CD4-positive, CD25-positive, alpha-beta regulatory T cell (primary cell): ENCODE measurements at regions not wholly inside any gene's neighbourhood (a gene's known extent, or its start where the extent isn't known, plus 50 kb on each side); places are given as distances from the start of the nearest gene placed in this dataset.

Source experiments
- ATAC-seq, 2 donors: fragments of 150-1000 bp; cut with Tn5 transposase; one replicate each; pipeline ENCODE4 v1.10.0; 2021; ENCODE audit warnings: low read depth in 2 of 2, moderate number of reproducible peaks in 2 of 2, moderate library complexity in 1 of 2
- DNase-seq, 3 donors: peaks; one replicate each; pipeline versions ENCODE4 v3.0.0 to v3.0.0-alpha.2; 2012 to 2022; ENCODE audit warnings: mixed read lengths in 1 of 3
- H3K27ac ChIP-seq: one replicate; pipeline ENCODE4 v1.7.0; 2013; ENCODE audit warnings: mild to moderate bottlenecking, low read length; ENCODE audit not compliant: insufficient read depth, poor library complexity, severe bottlenecking
- H3K27me3 ChIP-seq: one replicate; pipeline ENCODE4 v1.7.0; 2013; ENCODE audit warnings: low read length; ENCODE audit not compliant: control insufficient read depth, insufficient read depth
- H3K36me3 ChIP-seq: one replicate; pipeline ENCODE4 v1.7.0; 2013; ENCODE audit warnings: mild to moderate bottlenecking, low read length, moderate library complexity; ENCODE audit not compliant: control insufficient read depth, insufficient read depth
- H3K4me1 ChIP-seq: 2 replicates; pipeline ENCODE4 v1.7.0; 2013; ENCODE audit warnings: mild to moderate bottlenecking, low read length; ENCODE audit not compliant: insufficient read depth, control insufficient read depth, poor library complexity, severe bottlenecking
- H3K4me3 ChIP-seq: one replicate; pipeline ENCODE4 v1.7.0; 2013; ENCODE audit warnings: low read depth, mild to moderate bottlenecking, low read length, moderate library complexity
- H3K9me3 ChIP-seq, 2 experiments: 1 replicate in 1 of 2; 2 replicates in 1 of 2; pipeline ENCODE4 v1.7.0; 2013; ENCODE audit warnings: low read length in 2 of 2, mild to moderate bottlenecking in 1 of 2, moderate library complexity in 1 of 2; ENCODE audit not compliant: control insufficient read depth in 2 of 2
- H3K27ac Mint-ChIP-seq, 3 donors: one replicate each; pipeline ENCODE4 v1.8.0; 2020 to 2022; ENCODE audit warnings: mild to moderate bottlenecking in 3 of 3, mixed read lengths in 3 of 3, moderate library complexity in 2 of 3
- H3K27me3 Mint-ChIP-seq: one replicate; pipeline ENCODE4 v1.8.0; 2022; ENCODE audit warnings: mild to moderate bottlenecking, mixed read lengths
- H3K36me3 Mint-ChIP-seq: one replicate; pipeline ENCODE4 v1.8.0; 2020; ENCODE audit warnings: mixed read lengths
- H3K4me1 Mint-ChIP-seq, 4 donors: one replicate each; pipeline ENCODE4 v1.8.0; 2020 to 2022; ENCODE audit warnings: mixed read lengths in 4 of 4, mild to moderate bottlenecking in 1 of 4
- H3K4me3 Mint-ChIP-seq, 4 donors: one replicate each; pipeline ENCODE4 v1.8.0; 2020 to 2022; ENCODE audit warnings: mild to moderate bottlenecking in 4 of 4, mixed read lengths in 4 of 4, moderate library complexity in 3 of 4
- H3K9me3 Mint-ChIP-seq, 7 donors: one replicate each; pipeline ENCODE4 v1.8.0; 2020 to 2022; ENCODE audit warnings: mixed read lengths in 7 of 7, mild to moderate bottlenecking in 3 of 7, moderate library complexity in 2 of 7

DNA sequence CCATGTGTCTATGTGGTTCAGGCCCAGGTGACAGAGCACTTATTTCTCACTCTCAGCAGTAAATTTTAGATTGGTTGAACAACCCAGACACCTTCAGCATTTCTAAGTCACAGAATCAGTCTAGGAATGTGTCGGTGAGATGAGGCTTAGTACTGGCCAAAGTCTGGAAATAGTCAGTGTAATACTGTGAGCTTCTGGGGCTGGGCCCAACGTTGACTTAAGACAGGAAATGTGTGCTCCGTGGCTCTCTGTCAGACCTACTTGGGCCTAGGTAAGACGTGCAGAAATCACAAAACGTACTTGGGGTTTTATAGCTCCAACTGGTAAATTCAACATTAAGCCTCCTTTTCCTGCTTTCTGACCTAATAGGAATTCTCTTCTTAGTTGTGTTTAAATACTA is 160.3 kb upstream of the COL3A1 start:
- H3K4me1 ChIP-seq: no peaks in the 10 kb centered on the region
- H3K4me3 ChIP-seq: no peak overlapping the region
- Mint-ChIP-seq H3K27me3 (no peaks in the 10 kb centered on the region), H3K36me3 (no peaks in the 10 kb centered on the region), H3K4me1 (no peaks in the 10 kb centered on the region), H3K27ac (no peak overlapping the region), H3K9me3 (peaks cover 0 to 4% (median 0%) of the 10 kb centered on the region in 7 donors), H3K4me3 (no peak overlapping the region)
- ATAC-seq (no peak), DNase-seq (no peak)
- no peaks in the 10 kb centered on the region for H3K36me3 ChIP-seq
- H3K27me3 ChIP-seq: no peaks in the 10 kb centered on the region
- H3K9me3 ChIP-seq: no peaks in the 10 kb centered on the region
- H3K27ac ChIP-seq: no peak overlapping the region

DNA sequence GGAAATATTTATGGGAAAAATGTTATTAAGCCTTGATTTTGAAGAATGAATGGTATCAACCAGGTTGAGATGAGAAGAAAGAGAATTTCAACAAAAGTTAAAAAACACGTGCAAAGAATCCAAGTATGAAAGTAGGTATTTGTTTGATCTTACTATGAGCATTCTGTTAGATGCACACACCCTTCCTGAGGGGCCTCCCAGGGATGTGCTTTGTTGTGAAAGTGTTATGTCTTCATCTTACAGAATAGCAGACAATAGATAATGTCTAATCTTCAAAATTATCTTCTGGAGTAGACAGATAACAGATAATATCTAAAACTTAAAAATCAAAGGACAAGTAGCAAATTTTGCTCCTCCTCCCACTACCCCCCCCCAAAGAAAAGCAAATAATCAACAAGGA is 155.2 kb upstream of the COL3A1 start:
- H3K4me1 Mint-ChIP-seq: no peaks in the 10 kb centered on the region
- Histone ChIP-seq H3K27me3 (no peaks in the 10 kb centered on the region), H3K27ac (no peak overlapping the region), H3K4me3 (no peak overlapping the region), H3K4me1 (no peaks in the 10 kb centered on the region), H3K9me3 (no peaks in the 10 kb centered on the region), H3K36me3 (no peaks in the 10 kb centered on the region)
- H3K36me3 Mint-ChIP-seq: no peaks in the 10 kb centered on the region
- DNase-seq (no peak), ATAC-seq (no peak)
- H3K27me3 Mint-ChIP-seq: no peaks in the 10 kb centered on the region
- H3K4me3 Mint-ChIP-seq: no peak overlapping the region
- no peak overlapping the region for H3K27ac Mint-ChIP-seq
- peaks cover 0 to 12% (median 4%) of the 10 kb centered on the region in 7 donors for H3K9me3 Mint-ChIP-seq

DNA sequence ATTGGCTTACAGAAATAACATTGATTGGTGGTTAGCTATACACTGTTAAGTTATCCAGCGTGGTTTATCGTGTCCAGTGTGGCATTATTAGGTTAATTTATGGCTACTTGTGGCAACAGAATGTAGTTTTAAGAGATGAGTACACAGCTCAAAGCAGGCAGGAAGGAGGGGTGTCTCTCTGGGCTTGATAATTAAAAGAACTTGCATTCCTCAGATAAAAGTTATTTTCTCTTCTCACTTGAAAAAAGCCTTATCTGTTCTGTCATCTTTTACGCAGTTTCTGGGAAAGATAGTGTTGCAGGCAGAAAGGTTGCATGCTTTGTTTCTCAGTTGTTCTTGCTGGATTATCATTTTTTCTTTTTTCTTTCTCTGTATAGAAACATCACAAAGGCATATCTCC is 154.4 kb upstream of the COL3A1 start:
- Histone ChIP-seq H3K27ac (no peak overlapping the region), H3K9me3 (no peaks in the 10 kb centered on the region), H3K36me3 (no peaks in the 10 kb centered on the region), H3K4me3 (no peak overlapping the region), H3K4me1 (no peaks in the 10 kb centered on the region), H3K27me3 (no peaks in the 10 kb centered on the region)
- Mint-ChIP-seq H3K4me1 (no peaks in the 10 kb centered on the region), H3K27ac (no peak overlapping the region), H3K4me3 (no peak overlapping the region), H3K36me3 (no peaks in the 10 kb centered on the region), H3K9me3 (peaks cover 0 to 12% (median 4%) of the 10 kb centered on the region in 7 donors), H3K27me3 (no peaks in the 10 kb centered on the region)
- DNase-seq (no peak), ATAC-seq (no peak)

DNA sequence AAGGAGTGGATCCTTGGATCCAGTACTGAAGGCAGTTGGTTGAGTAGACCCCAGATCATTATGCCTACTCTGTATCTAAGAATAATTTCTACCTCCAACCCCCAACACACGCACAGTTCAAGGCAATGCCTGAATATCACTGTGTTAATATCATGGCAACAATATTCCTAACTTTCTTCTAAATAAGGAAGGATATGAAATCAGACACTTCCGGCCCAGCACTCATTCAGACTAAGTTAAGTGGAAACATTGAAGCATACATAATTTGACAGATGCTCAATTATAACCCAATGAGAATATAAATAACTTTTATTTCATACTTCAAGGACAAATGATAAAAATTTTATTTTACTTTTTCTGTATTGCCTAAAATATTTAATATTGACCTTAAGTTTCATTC is 153.6 kb upstream of the COL3A1 start:
- Mint-ChIP-seq H3K27ac (no peak overlapping the region), H3K4me3 (no peak overlapping the region), H3K9me3 (peaks cover 0 to 12% (median 4%) of the 10 kb centered on the region in 7 donors), H3K4me1 (no peaks in the 10 kb centered on the region), H3K27me3 (no peaks in the 10 kb centered on the region), H3K36me3 (no peaks in the 10 kb centered on the region)
- Histone ChIP-seq H3K9me3 (no peaks in the 10 kb centered on the region), H3K4me1 (no peaks in the 10 kb centered on the region), H3K27me3 (no peaks in the 10 kb centered on the region), H3K27ac (no peak overlapping the region), H3K36me3 (no peaks in the 10 kb centered on the region), H3K4me3 (no peak overlapping the region)
- no peak for DNase-seq
- no peak for ATAC-seq

DNA sequence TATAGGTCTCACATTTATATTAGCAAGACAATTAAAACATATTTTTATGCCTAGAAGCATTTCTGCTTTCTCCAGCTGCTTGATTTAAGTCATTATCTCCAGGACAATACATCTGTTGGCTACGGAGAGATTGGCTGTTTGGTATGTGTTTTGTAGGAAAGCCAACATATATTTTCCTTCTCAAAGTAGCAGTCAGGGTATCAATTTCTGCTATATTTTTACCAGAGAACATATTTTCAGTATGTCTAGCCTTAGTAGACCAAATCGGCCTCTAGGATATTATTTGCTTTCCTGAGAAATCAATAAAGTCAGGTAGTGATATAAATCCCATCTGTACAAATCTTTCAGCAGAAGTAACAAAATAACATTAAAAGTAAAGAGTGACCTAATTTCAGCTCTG is 150.0 kb upstream of the COL3A1 start:
- Histone ChIP-seq H3K9me3 (no peaks in the 10 kb centered on the region), H3K27ac (no peak overlapping the region), H3K4me1 (no peaks in the 10 kb centered on the region), H3K27me3 (no peaks in the 10 kb centered on the region), H3K4me3 (no peak overlapping the region), H3K36me3 (no peaks in the 10 kb centered on the region)
- no peak for ATAC-seq
- DNase-seq: no peak
- no peak overlapping the region for H3K27ac Mint-ChIP-seq
- H3K36me3 Mint-ChIP-seq: no peaks in the 10 kb centered on the region
- H3K9me3 Mint-ChIP-seq: peaks cover 0 to 12% (median 1%) of the 10 kb centered on the region in 7 donors
- H3K4me3 Mint-ChIP-seq: no peak overlapping the region
- H3K4me1 Mint-ChIP-seq: no peaks in the 10 kb centered on the region
- no peaks in the 10 kb centered on the region for H3K27me3 Mint-ChIP-seq

DNA sequence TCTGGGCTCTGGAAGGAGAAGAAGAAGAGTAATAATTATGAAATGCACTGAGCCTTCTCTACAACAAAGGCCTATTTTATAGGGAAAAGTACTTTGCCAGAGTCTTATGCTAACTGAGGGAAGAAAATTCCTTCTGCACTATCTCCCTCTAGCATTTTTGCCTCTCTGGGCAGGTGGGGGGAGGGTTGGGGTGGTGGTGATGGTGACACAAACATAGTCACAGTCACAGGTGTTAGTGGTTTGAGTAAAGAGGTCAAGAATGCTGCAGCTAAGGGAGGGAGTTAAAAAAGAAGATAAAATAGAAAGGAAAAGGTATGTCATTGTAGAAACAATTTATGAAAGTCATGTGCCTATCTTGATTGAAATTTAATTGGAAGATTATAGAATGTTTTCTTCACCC is 140.8 kb upstream of the COL3A1 start:
- Histone ChIP-seq H3K4me1 (no peaks in the 10 kb centered on the region), H3K4me3 (no peak overlapping the region), H3K9me3 (peaks cover 2 to 5% of the 10 kb centered on the region in 2 experiments), H3K27ac (no peak overlapping the region), H3K27me3 (no peaks in the 10 kb centered on the region), H3K36me3 (no peaks in the 10 kb centered on the region)
- no peaks in the 10 kb centered on the region for H3K36me3 Mint-ChIP-seq
- no peaks in the 10 kb centered on the region for H3K27me3 Mint-ChIP-seq
- DNase-seq (no peak), ATAC-seq (no peak)
- H3K27ac Mint-ChIP-seq: no peak overlapping the region
- peaks cover 0 to 2% (median 0%) of the 10 kb centered on the region in 4 donors for H3K4me1 Mint-ChIP-seq
- H3K9me3 Mint-ChIP-seq: peaks cover 0 to 19% (median 7%) of the 10 kb centered on the region in 7 donors
- H3K4me3 Mint-ChIP-seq: no peak overlapping the region

DNA sequence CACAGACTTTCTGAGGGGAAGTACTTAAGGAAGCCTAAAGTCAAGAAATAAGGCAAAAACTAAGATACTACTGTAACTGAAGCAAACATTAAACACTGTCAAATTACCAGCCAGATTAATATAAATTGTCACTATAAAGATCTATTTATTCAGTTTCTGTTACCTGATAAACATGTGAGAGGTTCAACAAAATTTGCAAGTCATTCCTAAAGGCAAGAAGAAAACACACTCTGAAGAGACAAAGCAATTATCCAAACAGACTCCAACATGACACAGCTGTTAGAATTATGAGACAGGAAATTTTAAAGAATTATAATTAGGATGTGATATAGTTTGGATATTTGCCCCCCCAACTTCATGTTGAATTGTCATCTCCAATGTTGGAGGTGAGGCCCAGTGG is 140.4 kb upstream of the COL3A1 start:
- H3K27me3 Mint-ChIP-seq: no peaks in the 10 kb centered on the region
- H3K27ac ChIP-seq: no peak overlapping the region
- H3K9me3 Mint-ChIP-seq: peaks cover 0 to 23% (median 9%) of the 10 kb centered on the region in 7 donors
- H3K27me3 ChIP-seq: no peaks in the 10 kb centered on the region
- no peaks in the 10 kb centered on the region for H3K36me3 Mint-ChIP-seq
- DNase-seq: no peak
- H3K9me3 ChIP-seq: peaks cover 4 to 5% of the 10 kb centered on the region in 2 experiments
- no peak overlapping the region for H3K4me3 Mint-ChIP-seq
- peaks cover 0 to 5% (median 0%) of the 10 kb centered on the region in 4 donors for H3K4me1 Mint-ChIP-seq
- H3K4me1 ChIP-seq: no peaks in the 10 kb centered on the region
- H3K27ac Mint-ChIP-seq: no peak overlapping the region
- no peaks in the 10 kb centered on the region for H3K36me3 ChIP-seq
- H3K4me3 ChIP-seq: no peak overlapping the region
- no peak for ATAC-seq

DNA sequence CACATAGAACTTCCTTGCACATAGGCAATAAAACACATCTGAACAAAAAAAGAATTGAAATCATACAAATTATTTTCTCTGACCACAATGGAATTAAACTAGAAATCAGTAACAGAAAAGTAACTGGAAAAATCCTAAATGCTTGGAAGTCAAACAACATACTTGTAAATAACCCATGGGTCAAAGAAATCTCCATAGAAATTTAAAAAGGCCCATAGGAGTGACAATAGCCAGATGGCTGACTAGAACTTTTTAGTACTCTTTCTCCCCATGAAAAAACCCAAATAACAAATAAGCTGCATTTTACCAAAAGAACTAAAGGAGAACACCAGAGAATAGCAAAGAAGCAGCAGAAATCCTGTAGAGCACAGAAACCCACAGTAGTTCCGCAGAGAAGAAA is 139.2 kb upstream of the COL3A1 start:
- Mint-ChIP-seq H3K9me3 (peaks cover 0 to 24% (median 9%) of the 10 kb centered on the region in 7 donors), H3K27ac (no peak overlapping the region), H3K4me3 (no peak overlapping the region), H3K27me3 (no peaks in the 10 kb centered on the region), H3K36me3 (no peaks in the 10 kb centered on the region), H3K4me1 (peaks cover 0 to 5% (median 0%) of the 10 kb centered on the region in 4 donors)
- peaks cover 4% of the 10 kb centered on the region in 2 experiments for H3K9me3 ChIP-seq
- H3K4me1 ChIP-seq: no peaks in the 10 kb centered on the region
- no peak for DNase-seq
- H3K27ac ChIP-seq: no peak overlapping the region
- H3K27me3 ChIP-seq: no peaks in the 10 kb centered on the region
- no peak for ATAC-seq
- H3K36me3 ChIP-seq: no peaks in the 10 kb centered on the region
- no peak overlapping the region for H3K4me3 ChIP-seq
